ENCODE measurements at regions not wholly inside any gene's neighbourhood (a gene's known extent, or its start where the extent isn't known, plus 50 kb on each side); places are given as distances from the start of the nearest gene placed in this dataset.

DNA sequence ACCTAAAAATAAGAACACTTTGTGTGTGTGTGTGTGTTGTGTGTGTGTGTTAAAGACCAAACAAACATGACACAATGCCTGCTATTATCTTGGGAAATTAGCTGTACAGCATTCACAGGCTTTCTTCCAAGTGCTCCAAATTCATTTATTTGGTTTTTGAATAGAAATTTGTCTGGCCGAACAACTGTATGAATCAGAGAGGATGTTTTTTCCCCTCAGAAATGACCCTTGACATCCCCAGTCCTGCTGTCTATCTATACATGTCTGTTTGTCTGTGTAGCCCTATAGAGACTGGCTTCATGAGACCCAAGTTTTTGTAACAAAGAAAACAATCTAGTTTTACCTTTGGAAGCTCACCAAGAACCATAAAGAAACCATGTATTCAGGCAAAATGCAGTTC, 549.8 kb downstream of the NSUN3 start:
- H3K4me3 ChIP-seq (ENCODE audit: low read depth in 1 of 2, low read length in 2 of 2) = no peak overlapping the region
- H3K27ac ChIP-seq (ENCODE audit: low read depth, low read length) = no peak overlapping the region
- no peaks in the 10 kb centered on the region for H3K36me3 ChIP-seq (ENCODE audit: insufficient read depth, low read length)
- no peaks in the 10 kb centered on the region for H3K9me3 ChIP-seq (ENCODE audit: low read length)
- H3K27me3 ChIP-seq (ENCODE audit: control insufficient read depth in 1 of 2, insufficient read depth in 2 of 2, low read length in 2 of 2) = no peaks in the 10 kb centered on the region
- H3K4me1 ChIP-seq (ENCODE audit: insufficient read depth, low read length) = no peaks in the 10 kb centered on the region
- H3K9ac ChIP-seq (ENCODE audit: low read length) = no peak overlapping the region

DNA sequence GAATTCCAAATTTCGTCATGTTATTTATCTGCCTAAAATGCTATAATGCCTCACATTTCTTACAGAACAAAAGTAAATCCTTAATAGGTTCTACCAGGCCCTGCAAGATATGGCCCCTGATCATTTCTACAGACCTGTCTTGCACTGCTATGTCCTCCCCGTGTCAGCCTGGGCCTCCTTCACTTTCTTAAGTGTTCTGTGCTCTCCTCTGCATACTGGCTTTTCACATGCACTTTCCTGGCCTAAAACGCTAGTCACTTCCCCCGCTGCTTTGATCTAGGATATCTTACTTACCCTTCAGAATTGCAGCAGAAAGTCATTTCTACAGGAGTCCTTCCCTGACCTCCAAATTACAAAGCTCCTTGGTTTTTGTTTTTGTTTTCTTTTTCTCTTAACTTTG, 551.3 kb downstream of the NSUN3 start:
- no peaks in the 10 kb centered on the region for H3K4me1 ChIP-seq (ENCODE audit: insufficient read depth, low read length)
- no peaks in the 10 kb centered on the region for H3K36me3 ChIP-seq (ENCODE audit: insufficient read depth, low read length)
- no peaks in the 10 kb centered on the region for H3K27me3 ChIP-seq (ENCODE audit: control insufficient read depth in 1 of 2, insufficient read depth in 2 of 2, low read length in 2 of 2)
- no peak overlapping the region for H3K9ac ChIP-seq (ENCODE audit: low read length)
- H3K9me3 ChIP-seq (ENCODE audit: low read length) = no peaks in the 10 kb centered on the region
- H3K4me3 ChIP-seq (ENCODE audit: low read depth in 1 of 2, low read length in 2 of 2) = no peak overlapping the region
- H3K27ac ChIP-seq (ENCODE audit: low read depth, low read length) = no peak overlapping the region

DNA sequence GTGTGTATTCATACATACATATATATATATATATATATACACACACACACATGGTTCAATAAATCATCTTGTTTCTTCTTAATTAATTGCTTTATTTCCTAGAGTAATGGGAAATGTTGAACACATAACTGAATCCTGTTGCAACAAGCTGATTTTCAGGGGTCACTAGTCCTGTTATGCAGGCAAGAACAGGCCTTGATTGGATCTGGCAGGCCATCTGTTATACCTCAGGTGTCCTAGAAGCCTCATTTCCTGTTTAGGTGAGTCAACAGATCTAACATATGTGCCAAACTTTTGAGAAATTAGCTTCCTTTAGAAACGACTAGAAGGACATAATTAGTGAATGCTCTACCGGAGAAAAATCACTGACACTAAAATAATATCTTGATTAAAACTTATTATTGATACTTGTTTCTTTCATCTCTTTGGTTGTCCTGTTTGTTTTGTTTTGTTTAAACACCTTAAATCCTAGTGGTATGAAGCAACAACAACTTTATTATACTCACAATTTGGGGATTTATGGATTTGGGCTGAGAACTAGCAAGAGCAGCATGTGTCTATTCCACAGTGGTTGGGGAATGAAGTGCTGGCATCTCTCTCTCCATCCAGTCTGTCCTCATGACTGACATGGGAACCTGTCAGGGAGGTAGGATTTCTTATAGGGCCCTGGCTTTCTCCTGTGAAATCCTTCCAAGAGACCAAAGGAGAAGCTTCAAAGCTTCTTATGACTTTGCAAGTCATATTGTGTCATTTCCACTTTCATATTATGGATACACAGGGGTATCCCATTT, 552.6 kb downstream of the NSUN3 start:
- Histone ChIP-seq H3K36me3 (ENCODE audit: insufficient read depth, low read length) (no peaks in the 10 kb centered on the region), H3K27me3 (ENCODE audit: control insufficient read depth in 1 of 2, insufficient read depth in 2 of 2, low read length in 2 of 2) (no peaks in the 10 kb centered on the region), H3K9ac (ENCODE audit: low read length) (no peak overlapping the region)

GRCh38 chr3:94616833-94617232, 554.0 kb downstream of the NSUN3 start:
- Histone ChIP-seq H3K4me3 (ENCODE audit: low read depth in 1 of 2, low read length in 2 of 2) (no peak overlapping the region), H3K9ac (ENCODE audit: low read length) (no peak overlapping the region), H3K36me3 (ENCODE audit: insufficient read depth, low read length) (no peaks in the 10 kb centered on the region), H3K27ac (ENCODE audit: low read depth, low read length) (no peak overlapping the region), H3K27me3 (ENCODE audit: control insufficient read depth in 1 of 2, insufficient read depth in 2 of 2, low read length in 2 of 2) (no peaks in the 10 kb centered on the region), H3K9me3 (ENCODE audit: low read length) (no peaks in the 10 kb centered on the region), H3K4me1 (ENCODE audit: insufficient read depth, low read length) (peaks cover 7% of the 10 kb centered on the region)

More for the DNA sequence above, 552.6 kb downstream of the NSUN3 start:
- H3K4me3 ChIP-seq (ENCODE audit: low read depth in 1 of 2, low read length in 2 of 2) = no peak overlapping the region
- H3K27ac ChIP-seq (ENCODE audit: low read depth, low read length) = no peak overlapping the region
- peaks cover 7% of the 10 kb centered on the region for H3K4me1 ChIP-seq (ENCODE audit: insufficient read depth, low read length)
- no peaks in the 10 kb centered on the region for H3K9me3 ChIP-seq (ENCODE audit: low read length)

DNA sequence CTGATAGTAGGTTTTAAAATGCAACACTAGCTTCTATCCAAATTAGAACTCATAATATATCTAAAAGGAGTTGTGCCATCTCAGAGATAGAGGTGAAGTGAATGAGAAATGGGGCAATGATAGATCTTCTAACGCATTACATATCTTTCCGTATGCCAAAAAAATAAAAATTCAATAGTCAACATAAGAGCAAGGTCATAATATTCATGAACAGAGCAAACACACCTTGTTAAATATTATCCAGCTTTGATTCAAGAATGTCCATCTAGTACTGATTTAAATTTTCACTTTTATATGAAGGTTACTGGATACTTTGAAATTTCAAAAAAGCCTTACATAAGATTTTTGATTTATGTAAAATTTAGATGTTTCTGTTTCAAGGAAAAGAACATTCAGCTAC, 554.5 kb downstream of the NSUN3 start:
- Histone ChIP-seq H3K9ac (ENCODE audit: low read length) (no peak overlapping the region), H3K27me3 (ENCODE audit: control insufficient read depth in 1 of 2, insufficient read depth in 2 of 2, low read length in 2 of 2) (no peaks in the 10 kb centered on the region), H3K27ac (ENCODE audit: low read depth, low read length) (no peak overlapping the region), H3K36me3 (ENCODE audit: insufficient read depth, low read length) (no peaks in the 10 kb centered on the region), H3K4me3 (ENCODE audit: low read depth in 1 of 2, low read length in 2 of 2) (no peak overlapping the region), H3K9me3 (ENCODE audit: low read length) (no peaks in the 10 kb centered on the region), H3K4me1 (ENCODE audit: insufficient read depth, low read length) (peaks cover 7% of the 10 kb centered on the region)

GRCh38 chr3:94619643-94620042, 556.8 kb downstream of the NSUN3 start:
- H3K27me3 ChIP-seq (ENCODE audit: control insufficient read depth in 1 of 2, insufficient read depth in 2 of 2, low read length in 2 of 2) = no peaks in the 10 kb centered on the region
- peaks cover 7% of the 10 kb centered on the region for H3K4me1 ChIP-seq (ENCODE audit: insufficient read depth, low read length)
- no peaks in the 10 kb centered on the region for H3K36me3 ChIP-seq (ENCODE audit: insufficient read depth, low read length)
- H3K9ac ChIP-seq (ENCODE audit: low read length) = no peak overlapping the region
- H3K9me3 ChIP-seq (ENCODE audit: low read length) = no peaks in the 10 kb centered on the region
- no peak overlapping the region for H3K27ac ChIP-seq (ENCODE audit: low read depth, low read length)
- no peak overlapping the region for H3K4me3 ChIP-seq (ENCODE audit: low read depth in 1 of 2, low read length in 2 of 2)

DNA sequence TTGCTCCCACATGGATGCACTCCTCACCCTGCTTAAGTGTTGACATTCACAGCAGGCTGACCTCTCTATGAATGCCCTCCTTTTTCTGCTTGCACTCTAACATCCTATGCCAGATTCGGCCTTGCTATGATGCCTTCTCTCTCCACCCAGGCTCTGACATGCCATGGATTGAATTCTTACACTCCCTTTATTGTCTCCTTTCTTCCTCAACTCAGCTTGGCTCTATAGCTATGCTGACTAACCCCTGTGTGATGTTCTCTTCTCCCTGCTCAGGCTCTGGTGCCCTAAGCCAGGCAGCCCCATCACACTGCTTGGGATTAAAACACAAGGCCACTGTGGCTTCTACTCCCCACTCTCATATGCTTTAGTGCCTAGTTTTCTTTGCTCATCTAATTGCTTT, 563.7 kb downstream of the NSUN3 start:
- Histone ChIP-seq H3K36me3 (ENCODE audit: insufficient read depth, low read length) (no peaks in the 10 kb centered on the region), H3K4me1 (ENCODE audit: insufficient read depth, low read length) (no peaks in the 10 kb centered on the region), H3K9me3 (ENCODE audit: low read length) (no peaks in the 10 kb centered on the region), H3K4me3 (ENCODE audit: low read depth in 1 of 2, low read length in 2 of 2) (no peak overlapping the region), H3K27me3 (ENCODE audit: control insufficient read depth in 1 of 2, insufficient read depth in 2 of 2, low read length in 2 of 2) (no peaks in the 10 kb centered on the region), H3K27ac (ENCODE audit: low read depth, low read length) (no peak overlapping the region), H3K9ac (ENCODE audit: low read length) (no peak overlapping the region)

DNA sequence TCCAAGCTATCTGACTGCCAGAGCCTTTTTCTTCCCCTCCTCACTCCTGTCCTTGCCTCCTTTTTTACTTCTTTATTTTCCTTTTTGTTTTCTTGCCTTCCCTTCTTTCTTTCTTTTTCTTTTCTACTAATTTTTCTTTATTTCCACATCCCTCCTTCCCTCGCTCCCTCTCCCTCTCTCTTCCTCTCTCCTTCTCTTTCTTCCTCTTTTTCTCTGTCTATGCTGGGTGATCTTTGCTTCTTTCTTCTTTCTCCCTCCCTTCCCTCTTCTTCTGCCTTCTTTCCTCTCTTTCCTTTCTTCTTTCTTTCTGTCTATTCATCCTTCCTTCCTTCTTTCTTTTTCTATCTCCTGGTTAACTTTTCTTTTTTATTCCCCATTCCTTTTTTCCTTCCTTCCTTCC, 564.8 kb downstream of the NSUN3 start:
- H3K9me3 ChIP-seq (ENCODE audit: low read length) = no peaks in the 10 kb centered on the region
- H3K4me3 ChIP-seq (ENCODE audit: low read depth in 1 of 2, low read length in 2 of 2) = no peak overlapping the region
- no peaks in the 10 kb centered on the region for H3K36me3 ChIP-seq (ENCODE audit: insufficient read depth, low read length)
- H3K4me1 ChIP-seq (ENCODE audit: insufficient read depth, low read length) = no peaks in the 10 kb centered on the region
- no peak overlapping the region for H3K27ac ChIP-seq (ENCODE audit: low read depth, low read length)
- no peak overlapping the region for H3K9ac ChIP-seq (ENCODE audit: low read length)
- no peaks in the 10 kb centered on the region for H3K27me3 ChIP-seq (ENCODE audit: control insufficient read depth in 1 of 2, insufficient read depth in 2 of 2, low read length in 2 of 2)

DNA sequence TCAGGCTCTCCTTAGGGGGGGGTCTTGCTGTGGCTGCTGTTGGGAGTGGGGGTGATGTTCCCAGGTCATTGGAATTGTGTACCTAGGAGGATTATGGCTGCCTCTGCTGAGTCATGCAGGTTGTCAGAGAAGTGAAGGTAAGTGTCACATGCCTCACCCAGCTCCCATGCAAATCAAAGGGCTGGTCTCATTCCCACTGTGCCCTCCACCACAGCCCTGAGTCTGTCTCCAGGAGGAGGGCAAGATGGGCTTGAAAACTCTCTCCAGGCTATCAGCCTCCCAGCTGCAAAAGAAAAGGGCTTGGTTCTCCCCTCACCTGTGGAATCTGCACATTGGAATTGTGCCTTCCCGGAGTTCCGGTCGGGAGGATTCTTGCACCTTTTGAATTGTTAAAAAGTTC, 580.5 kb downstream of the NSUN3 start:
- Histone ChIP-seq H3K4me3 (ENCODE audit: low read depth in 1 of 2, low read length in 2 of 2) (no peak overlapping the region), H3K4me1 (ENCODE audit: insufficient read depth, low read length) (no peaks in the 10 kb centered on the region), H3K36me3 (ENCODE audit: insufficient read depth, low read length) (no peaks in the 10 kb centered on the region), H3K27me3 (ENCODE audit: control insufficient read depth in 1 of 2, insufficient read depth in 2 of 2, low read length in 2 of 2) (no peaks in the 10 kb centered on the region), H3K9ac (ENCODE audit: low read length) (no peak overlapping the region), H3K9me3 (ENCODE audit: low read length) (no peaks in the 10 kb centered on the region), H3K27ac (ENCODE audit: low read depth, low read length) (no peak overlapping the region)

DNA sequence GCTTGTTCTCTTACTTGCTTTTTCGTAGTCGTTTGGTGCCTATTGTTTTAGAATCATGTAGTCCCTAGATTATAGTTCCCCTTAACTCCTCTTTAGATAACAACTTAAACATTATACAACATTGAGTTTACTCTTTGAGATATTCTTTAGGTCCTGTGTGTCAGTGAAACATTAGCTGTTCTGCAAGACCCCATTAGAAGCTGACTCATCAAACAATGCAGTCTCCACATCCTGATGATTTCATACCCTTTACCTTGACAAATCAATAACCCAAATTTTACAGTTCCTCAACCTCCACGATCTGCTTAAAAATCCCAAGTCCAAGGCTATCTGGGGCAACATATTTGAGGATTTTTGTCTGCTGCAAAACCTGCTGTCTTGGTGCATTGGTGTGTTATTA, 582.9 kb downstream of the NSUN3 start:
- H3K4me3 ChIP-seq (ENCODE audit: low read depth in 1 of 2, low read length in 2 of 2) = no peak overlapping the region
- H3K9me3 ChIP-seq (ENCODE audit: low read length) = no peaks in the 10 kb centered on the region
- H3K4me1 ChIP-seq (ENCODE audit: insufficient read depth, low read length) = no peaks in the 10 kb centered on the region
- no peaks in the 10 kb centered on the region for H3K27me3 ChIP-seq (ENCODE audit: control insufficient read depth in 1 of 2, insufficient read depth in 2 of 2, low read length in 2 of 2)
- no peaks in the 10 kb centered on the region for H3K36me3 ChIP-seq (ENCODE audit: insufficient read depth, low read length)
- H3K9ac ChIP-seq (ENCODE audit: low read length) = no peak overlapping the region
- H3K27ac ChIP-seq (ENCODE audit: low read depth, low read length) = no peak overlapping the region

GRCh38 chr3:94647131-94647530, 584.3 kb downstream of the NSUN3 start:
- Histone ChIP-seq H3K9me3 (ENCODE audit: low read length) (no peaks in the 10 kb centered on the region), H3K4me1 (ENCODE audit: insufficient read depth, low read length) (no peaks in the 10 kb centered on the region), H3K36me3 (ENCODE audit: insufficient read depth, low read length) (no peaks in the 10 kb centered on the region), H3K27me3 (ENCODE audit: control insufficient read depth in 1 of 2, insufficient read depth in 2 of 2, low read length in 2 of 2) (no peaks in the 10 kb centered on the region), H3K27ac (ENCODE audit: low read depth, low read length) (no peak overlapping the region), H3K9ac (ENCODE audit: low read length) (no peak overlapping the region), H3K4me3 (ENCODE audit: low read depth in 1 of 2, low read length in 2 of 2) (no peak overlapping the region)

All from muscle layer of colon (tissue), 2 donors.